Lower leg skin (tissue), 3 donors: ENCODE measurements at regions not wholly inside any gene's neighbourhood (a gene's known extent, or its start where the extent isn't known, plus 50 kb on each side); places are given as distances from the start of the nearest gene placed in this dataset.

Experiments used
- POLR2A ChIP-seq, 2 donors: fragments of 450-650 bp; IDR thresholded peaks; one replicate each; pipeline ENCODE4 v1.6.1; 2016 to 2017; ENCODE audit warnings: antibody characterized with exemption in 2 of 2, mild to moderate bottlenecking in 1 of 2, moderate library complexity in 1 of 2
- TF ChIP-seq, protein P1 (sequence below), 3 donors: fragments of 450-650 bp; IDR thresholded peaks; one replicate each; pipeline ENCODE4 v1.5.1; 2016; ENCODE audit warnings: antibody characterized with exemption in 3 of 3, mild to moderate bottlenecking in 3 of 3, moderate library complexity in 2 of 3

DNA sequence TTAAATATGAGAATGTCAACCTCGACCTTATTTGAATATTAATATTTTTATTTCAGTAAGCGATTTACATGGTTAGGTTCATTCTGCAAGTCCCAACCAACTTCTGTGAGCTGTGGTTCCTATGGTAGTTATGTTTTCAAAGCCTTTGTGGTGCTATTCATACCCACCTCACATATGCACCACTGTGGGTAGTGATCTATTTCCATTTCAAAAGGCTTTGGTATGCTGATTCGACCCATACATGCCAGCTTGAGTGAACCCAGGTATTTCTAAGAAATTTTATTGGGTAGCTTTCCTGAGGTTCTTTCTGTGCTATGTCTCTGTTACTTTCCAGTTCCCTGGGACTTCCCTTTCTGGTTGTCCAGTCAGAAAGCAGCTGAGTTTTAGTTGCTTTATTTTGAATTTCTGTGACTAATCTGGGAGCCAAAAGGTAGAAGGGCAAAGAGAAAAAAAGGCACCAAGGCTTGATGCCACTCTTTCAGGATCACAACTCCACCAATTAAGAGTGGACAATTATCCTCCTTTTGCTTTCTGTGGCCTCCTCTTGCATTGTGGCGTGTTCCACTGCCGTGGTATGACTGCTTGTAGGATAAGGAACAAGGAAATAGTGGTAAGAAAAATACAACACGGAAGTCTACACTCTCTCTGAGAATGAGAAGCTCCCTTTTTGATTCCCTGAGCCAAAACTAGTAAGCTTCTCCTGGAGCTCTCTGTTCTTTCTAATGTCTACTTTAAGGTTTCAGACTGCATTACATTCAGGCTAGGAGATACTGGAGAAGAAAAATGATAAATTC, 729.1 kb downstream of the NOVA1 start:
- TF ChIP-seq, protein P1, sequence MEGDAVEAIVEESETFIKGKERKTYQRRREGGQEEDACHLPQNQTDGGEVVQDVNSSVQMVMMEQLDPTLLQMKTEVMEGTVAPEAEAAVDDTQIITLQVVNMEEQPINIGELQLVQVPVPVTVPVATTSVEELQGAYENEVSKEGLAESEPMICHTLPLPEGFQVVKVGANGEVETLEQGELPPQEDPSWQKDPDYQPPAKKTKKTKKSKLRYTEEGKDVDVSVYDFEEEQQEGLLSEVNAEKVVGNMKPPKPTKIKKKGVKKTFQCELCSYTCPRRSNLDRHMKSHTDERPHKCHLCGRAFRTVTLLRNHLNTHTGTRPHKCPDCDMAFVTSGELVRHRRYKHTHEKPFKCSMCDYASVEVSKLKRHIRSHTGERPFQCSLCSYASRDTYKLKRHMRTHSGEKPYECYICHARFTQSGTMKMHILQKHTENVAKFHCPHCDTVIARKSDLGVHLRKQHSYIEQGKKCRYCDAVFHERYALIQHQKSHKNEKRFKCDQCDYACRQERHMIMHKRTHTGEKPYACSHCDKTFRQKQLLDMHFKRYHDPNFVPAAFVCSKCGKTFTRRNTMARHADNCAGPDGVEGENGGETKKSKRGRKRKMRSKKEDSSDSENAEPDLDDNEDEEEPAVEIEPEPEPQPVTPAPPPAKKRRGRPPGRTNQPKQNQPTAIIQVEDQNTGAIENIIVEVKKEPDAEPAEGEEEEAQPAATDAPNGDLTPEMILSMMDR (IDR thresholded peaks at IDR 0.05) = no peak
- no peak for TF ChIP-seq POLR2A (IDR thresholded peaks at IDR 0.05)
